ENCODE measurements at regions not wholly inside any gene's neighbourhood (a gene's known extent, or its start where the extent isn't known, plus 50 kb on each side); places are given as distances from the start of the nearest gene placed in this dataset.

DNA sequence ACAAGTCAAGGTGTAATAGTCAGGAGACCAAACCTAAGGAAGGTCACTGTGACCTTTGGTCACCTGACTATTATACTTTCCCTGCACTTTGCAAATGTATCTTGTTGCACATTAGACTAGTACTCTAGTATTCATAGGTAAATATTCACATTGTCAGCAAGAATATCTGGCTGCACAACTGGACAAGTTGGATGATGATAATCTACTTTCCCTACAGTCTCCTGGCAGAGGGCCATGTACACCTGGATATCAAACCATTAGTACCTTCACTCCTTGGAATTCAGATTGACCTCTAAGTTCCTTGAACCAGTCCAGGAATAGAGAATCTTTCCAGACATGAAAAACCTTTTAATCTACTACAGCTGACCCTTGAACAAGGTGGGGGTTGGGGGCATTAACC is 344.8 kb downstream of the DEPDC1B start:
- CTCF ChIA-PET: no interaction called here
- SMC1A ChIA-PET (ENCODE audit: uncharacterized antibody, unreplicated experiment): no interaction called here
- no peak for TF ChIP-seq ZNF622 (IDR thresholded peaks at IDR 0.05)
- TF ChIP-seq CEBPB (IDR thresholded peaks at IDR 0.05; ENCODE audit: borderline replicate concordance in 1 of 2, low read depth in 2 of 2, low read length in 2 of 2): no peak
- no peak for TF ChIP-seq EED (IDR thresholded peaks at IDR 0.05; ENCODE audit: low read depth)
- TF ChIP-seq, protein P1, sequence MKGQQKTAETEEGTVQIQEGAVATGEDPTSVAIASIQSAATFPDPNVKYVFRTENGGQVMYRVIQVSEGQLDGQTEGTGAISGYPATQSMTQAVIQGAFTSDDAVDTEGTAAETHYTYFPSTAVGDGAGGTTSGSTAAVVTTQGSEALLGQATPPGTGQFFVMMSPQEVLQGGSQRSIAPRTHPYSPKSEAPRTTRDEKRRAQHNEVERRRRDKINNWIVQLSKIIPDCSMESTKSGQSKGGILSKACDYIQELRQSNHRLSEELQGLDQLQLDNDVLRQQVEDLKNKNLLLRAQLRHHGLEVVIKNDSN (IDR thresholded peaks at IDR 0.05; ENCODE audit: borderline replicate concordance, extremely low read length, insufficient read depth, low read depth, low read length): no peak
- no peak for TF ChIP-seq CHD4 (IDR thresholded peaks at IDR 0.05)
- no peak for TF ChIP-seq TBL1XR1 (IDR thresholded peaks at IDR 0.05; ENCODE audit: low read depth, low read length)
- TF ChIP-seq EGR1 (IDR thresholded peaks at IDR 0.05; ENCODE audit: borderline replicate concordance in 1 of 2, low read depth in 2 of 2, low read length in 2 of 2): no peak
- TF ChIP-seq SIN3A (IDR thresholded peaks at IDR 0.05; ENCODE audit: low read depth, low read length): no peak
- TF ChIP-seq ESRRA (IDR thresholded peaks at IDR 0.05; ENCODE audit: low read length): no peak
- TF ChIP-seq NRF1 (conservative IDR thresholded peaks at IDR 0.05; ENCODE audit: low read depth, low read length): no peak
- TF ChIP-seq BMI1 (IDR thresholded peaks at IDR 0.05; ENCODE audit: borderline replicate concordance): no peak
- TF ChIP-seq POU2F2 (IDR thresholded peaks at IDR 0.05; ENCODE audit: borderline replicate concordance, low read depth, low read length): no peak
- TF ChIP-seq, protein P2, sequence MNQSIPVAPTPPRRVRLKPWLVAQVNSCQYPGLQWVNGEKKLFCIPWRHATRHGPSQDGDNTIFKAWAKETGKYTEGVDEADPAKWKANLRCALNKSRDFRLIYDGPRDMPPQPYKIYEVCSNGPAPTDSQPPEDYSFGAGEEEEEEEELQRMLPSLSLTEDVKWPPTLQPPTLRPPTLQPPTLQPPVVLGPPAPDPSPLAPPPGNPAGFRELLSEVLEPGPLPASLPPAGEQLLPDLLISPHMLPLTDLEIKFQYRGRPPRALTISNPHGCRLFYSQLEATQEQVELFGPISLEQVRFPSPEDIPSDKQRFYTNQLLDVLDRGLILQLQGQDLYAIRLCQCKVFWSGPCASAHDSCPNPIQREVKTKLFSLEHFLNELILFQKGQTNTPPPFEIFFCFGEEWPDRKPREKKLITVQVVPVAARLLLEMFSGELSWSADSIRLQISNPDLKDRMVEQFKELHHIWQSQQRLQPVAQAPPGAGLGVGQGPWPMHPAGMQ (IDR thresholded peaks at IDR 0.05; ENCODE audit: borderline replicate concordance): no peak
- TF ChIP-seq STAT1 (conservative IDR thresholded peaks at IDR 0.05): no peak
- TF ChIP-seq BHLHE40 (IDR thresholded peaks at IDR 0.05; ENCODE audit: borderline replicate concordance in 1 of 2, low read depth in 2 of 2, low read length in 1 of 2): no peak
- no peak for TF ChIP-seq SMARCA5 (IDR thresholded peaks at IDR 0.05)
- TF ChIP-seq SMAD1 (IDR thresholded peaks at IDR 0.05; ENCODE audit: low read depth, partially characterized antibody): no peak
- H3K79me2 ChIP-seq (ENCODE audit: control insufficient read depth, insufficient read depth, low read length): no peaks in the 10 kb centered on the region
- no peaks in the 10 kb centered on the region for H3K4me1 ChIP-seq (ENCODE audit: control insufficient read depth, insufficient read depth, low read length)
- in situ Hi-C loops (cut with MboI): no loop called here
- H2AFZ ChIP-seq (ENCODE audit: control insufficient read depth, low read depth, low read length): no peak overlapping the region
- no peaks in the 10 kb centered on the region for H3K27me3 ChIP-seq (replicated peaks in 1 of 2; ENCODE audit: control insufficient read depth in 2 of 2, insufficient read depth in 2 of 2, low read length in 1 of 2)
- no peak overlapping the region for H3K27ac ChIP-seq (ENCODE audit: control insufficient read depth, insufficient read depth)
- POLR2A ChIA-PET: no interaction called here
- ATAC-seq (no peak), FAIRE-seq (no peak), DNase-seq (ENCODE audit: low read depth, low spot score) (no peak)
- H3K36me3 ChIP-seq (ENCODE audit: control insufficient read depth in 2 of 2, insufficient read depth in 2 of 2, low read length in 1 of 2): no peaks in the 10 kb centered on the region
- no TSS peak for BruUV-seq (replicated peaks)
- H3K9ac ChIP-seq (ENCODE audit: control insufficient read depth, insufficient read depth, low read length): no peak overlapping the region
- intact Hi-C loops (cut with micrococcal nuclease; ENCODE audit: unreplicated experiment): no loop called here
- H3K4me2 ChIP-seq (ENCODE audit: control insufficient read depth, insufficient read depth): no peak overlapping the region
- no peaks in the 10 kb centered on the region for H4K20me1 ChIP-seq (ENCODE audit: control insufficient read depth, insufficient read depth)
- RAD21 ChIA-PET (ENCODE audit: unreplicated experiment): no interaction called here
- no peaks in the 10 kb centered on the region for H3K9me3 ChIP-seq (replicated peaks; ENCODE audit: control insufficient read depth, insufficient read depth, low read length)
- H3K4me3 ChIP-seq: no peak overlapping the region
